ENCODE measurements at regions not wholly inside any gene's neighbourhood (a gene's known extent, or its start where the extent isn't known, plus 50 kb on each side); places are given as distances from the start of the nearest gene placed in this dataset.
"Not testable (repeated sequence)": the region's sequence is repeated elsewhere in the genome, so short reads cannot be mapped to it uniquely, and the experiment has no call there.

DNA sequence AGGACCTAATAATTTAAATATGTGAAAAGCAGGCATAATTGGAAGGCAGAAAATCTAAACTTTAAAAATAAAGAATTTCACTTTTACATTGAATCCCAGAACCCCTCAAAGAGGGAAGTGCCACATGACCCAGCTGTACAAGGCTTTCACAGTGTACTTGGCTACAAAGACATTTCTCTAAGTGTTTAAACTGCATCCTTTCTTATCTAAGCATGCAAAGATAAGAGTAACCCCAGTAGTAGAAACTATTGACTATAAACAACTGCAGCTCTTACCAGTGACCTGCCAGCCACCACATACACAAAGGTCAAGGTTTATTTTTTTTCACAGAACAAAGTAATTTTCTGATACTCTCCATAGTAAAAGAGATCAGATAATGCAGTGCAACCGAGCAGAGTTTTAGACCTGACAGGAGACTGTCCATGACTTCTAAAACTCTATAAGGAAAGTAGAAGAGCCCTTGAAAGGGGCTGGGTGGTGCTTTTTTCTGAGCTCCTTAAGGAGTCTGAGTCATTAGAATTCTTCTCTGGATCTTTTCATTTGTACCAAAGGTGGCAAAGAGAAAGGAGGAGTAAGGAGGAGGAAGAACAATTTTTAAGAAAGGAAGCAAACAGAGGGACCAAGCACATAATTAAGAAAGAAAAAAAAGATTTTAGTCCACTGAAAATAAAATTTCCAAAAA, 750.6 kb downstream of the PRIM2 start:
- H3K27me3 Mint-ChIP-seq; H3K9me3 Mint-ChIP-seq; POLR2A ChIA-PET; H3K4me3 Mint-ChIP-seq; CTCF ChIA-PET; DNase-seq; H3K36me3 Mint-ChIP-seq; intact Hi-C loops (cut with micrococcal nuclease); H3K4me1 Mint-ChIP-seq (ENCODE audit: low read depth); H3K27ac Mint-ChIP-seq: not testable (repeated sequence)

DNA sequence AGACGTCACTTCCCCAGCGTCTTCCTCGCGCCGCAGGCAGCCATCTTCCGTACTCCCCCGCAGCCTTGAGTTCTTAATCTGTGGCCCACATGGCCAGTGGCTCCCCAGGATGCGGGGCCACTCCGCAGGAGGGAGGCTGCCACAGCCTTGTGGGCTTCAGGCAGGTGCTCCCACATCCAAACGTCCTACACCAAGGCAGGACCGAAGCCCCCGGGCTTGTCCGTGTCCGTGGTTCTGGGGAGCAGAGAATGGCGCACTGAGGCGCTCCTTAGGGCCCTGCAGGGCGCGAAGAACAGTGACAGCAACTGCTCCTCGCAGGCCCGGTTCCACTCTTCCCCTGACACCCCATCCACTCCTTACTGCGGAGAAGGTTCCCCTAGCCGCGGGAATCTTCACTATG, 755.8 kb downstream of the PRIM2 start:
- POLR2A ChIA-PET = no interaction called here
- Mint-ChIP-seq H3K36me3 (no peaks in the 10 kb centered on the region), H3K4me1 (ENCODE audit: low read depth) (no peaks in the 10 kb centered on the region), H3K27me3 (no peaks in the 10 kb centered on the region), H3K9me3 (no peaks in the 10 kb centered on the region), H3K4me3 (no peak overlapping the region), H3K27ac (no peak overlapping the region)
- intact Hi-C loops (cut with micrococcal nuclease) = no loop called here
- DNase-seq = no peak
- CTCF ChIA-PET = no interaction called here

DNA sequence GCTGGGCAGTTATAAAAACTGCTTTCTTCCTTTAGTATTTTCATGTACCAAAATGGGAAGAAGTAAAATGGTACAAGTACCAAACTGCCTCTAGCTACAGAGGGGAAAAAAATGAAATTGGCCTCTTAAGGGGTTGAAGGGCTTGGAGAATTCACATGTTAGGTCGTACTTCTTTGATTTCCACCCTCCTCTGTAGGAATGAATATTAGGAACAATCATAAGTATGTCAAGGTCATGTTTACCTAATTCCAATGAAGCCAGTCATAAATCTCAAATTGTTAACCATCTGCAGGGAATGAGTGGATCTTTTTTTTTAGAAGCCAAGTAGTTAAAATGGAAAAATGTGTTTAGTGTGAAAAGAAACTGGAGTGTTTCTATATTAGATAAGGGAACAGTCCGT, 772.6 kb downstream of the PRIM2 start:
- intact Hi-C loops (cut with micrococcal nuclease); CTCF ChIA-PET; H3K4me3 Mint-ChIP-seq; DNase-seq; H3K27ac Mint-ChIP-seq; H3K4me1 Mint-ChIP-seq (ENCODE audit: low read depth); H3K9me3 Mint-ChIP-seq; H3K27me3 Mint-ChIP-seq; H3K36me3 Mint-ChIP-seq: not testable (repeated sequence)
- POLR2A ChIA-PET = interaction anchor here (0.7 kb wide), 1 partner anchor 118 kb away, joined by 3 read pairs; no protein-coding TSS in a partner anchor

DNA sequence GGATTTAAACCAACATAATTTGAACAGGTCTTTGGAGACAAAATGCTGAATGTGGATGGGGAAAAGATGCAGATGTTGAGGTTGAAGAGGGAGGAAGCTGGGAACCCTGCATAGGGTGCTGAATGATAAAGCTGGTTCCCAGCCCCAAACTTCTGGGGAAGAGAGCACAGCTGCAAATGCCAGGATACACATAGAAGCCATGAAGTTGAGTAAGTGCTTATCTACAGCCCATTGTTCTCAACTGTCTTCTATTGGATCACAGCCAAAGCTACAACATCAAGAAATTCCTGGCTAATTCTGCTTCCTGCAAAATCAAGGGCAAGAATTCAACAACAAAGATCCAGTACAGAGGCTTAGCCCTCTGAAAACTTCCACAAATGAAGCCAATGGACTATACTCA, 779.8 kb downstream of the PRIM2 start:
- H3K27me3 Mint-ChIP-seq; H3K36me3 Mint-ChIP-seq; intact Hi-C loops (cut with micrococcal nuclease); POLR2A ChIA-PET; H3K4me1 Mint-ChIP-seq (ENCODE audit: low read depth); CTCF ChIA-PET; DNase-seq; H3K9me3 Mint-ChIP-seq; H3K27ac Mint-ChIP-seq; H3K4me3 Mint-ChIP-seq: not testable (repeated sequence)

DNA sequence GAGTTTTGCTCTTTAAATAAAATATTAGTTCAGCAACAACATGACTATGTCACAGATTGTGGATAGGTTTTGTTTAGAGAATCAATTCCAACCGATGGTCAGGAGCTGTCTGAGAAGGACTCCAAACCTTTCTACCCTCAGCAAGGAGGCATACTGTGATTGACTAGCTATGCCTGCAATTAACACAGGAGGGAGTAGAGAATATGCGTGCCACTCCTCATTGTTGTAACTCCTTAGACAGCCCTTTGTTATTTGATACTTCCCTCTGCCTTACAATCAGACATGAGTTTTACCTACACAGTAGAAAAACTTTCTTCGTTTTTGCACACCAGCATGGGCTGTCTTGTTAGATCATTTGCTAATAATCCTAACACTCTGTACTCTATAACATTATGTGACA, 796.5 kb downstream of the PRIM2 start:
- intact Hi-C loops (cut with micrococcal nuclease) = no loop called here
- no peak overlapping the region for H3K27ac Mint-ChIP-seq
- CTCF ChIA-PET = no interaction called here
- no peaks in the 10 kb centered on the region for H3K9me3 Mint-ChIP-seq
- no peak for DNase-seq
- POLR2A ChIA-PET = no interaction called here
- H3K4me1 Mint-ChIP-seq (ENCODE audit: low read depth) = no peaks in the 10 kb centered on the region
- no peaks in the 10 kb centered on the region for H3K36me3 Mint-ChIP-seq
- no peaks in the 10 kb centered on the region for H3K27me3 Mint-ChIP-seq
- no peak overlapping the region for H3K4me3 Mint-ChIP-seq

DNA sequence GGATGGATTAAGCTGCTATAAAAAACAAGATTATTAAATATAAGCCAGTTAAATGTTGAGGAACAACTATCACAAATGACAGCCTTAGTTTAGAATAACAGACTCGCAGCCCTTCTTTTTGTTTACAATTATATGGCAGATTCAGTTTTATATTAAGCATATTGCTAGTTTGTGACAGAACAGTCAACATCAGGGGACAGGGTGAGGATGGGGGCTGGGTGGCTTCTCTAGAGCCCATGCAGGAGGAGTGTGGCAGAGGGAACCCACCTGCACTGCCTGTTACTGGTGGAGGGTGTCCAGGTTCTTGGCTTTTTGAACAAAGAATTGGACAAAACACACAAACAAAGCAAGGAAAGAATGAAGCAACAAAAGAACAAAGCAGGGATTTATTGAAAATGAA, 799.7 kb downstream of the PRIM2 start:
- H3K27ac Mint-ChIP-seq; H3K27me3 Mint-ChIP-seq; H3K4me3 Mint-ChIP-seq; H3K36me3 Mint-ChIP-seq; DNase-seq; H3K9me3 Mint-ChIP-seq; H3K4me1 Mint-ChIP-seq (ENCODE audit: low read depth); CTCF ChIA-PET; POLR2A ChIA-PET; intact Hi-C loops (cut with micrococcal nuclease): not testable (repeated sequence)

DNA sequence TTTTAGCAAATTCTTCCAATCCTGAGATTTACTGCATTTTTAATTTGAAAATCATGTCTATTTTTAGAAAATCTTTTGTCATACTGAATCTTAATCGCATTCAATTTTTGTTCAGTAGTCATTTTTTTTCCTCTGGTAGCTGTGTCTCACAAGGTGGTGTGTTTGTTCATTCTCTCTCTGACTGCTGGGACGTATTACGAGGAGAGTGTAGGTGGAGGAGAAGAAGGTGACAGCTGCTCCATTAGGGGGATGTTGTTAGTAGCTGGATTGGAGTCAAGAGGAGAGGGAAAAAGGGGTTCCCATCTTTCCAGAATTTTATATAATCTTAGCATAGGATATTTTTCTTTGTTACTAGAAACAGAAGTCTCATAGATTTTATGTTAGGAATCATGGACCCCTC, 804.2 kb downstream of the PRIM2 start:
- H3K27me3 Mint-ChIP-seq; intact Hi-C loops (cut with micrococcal nuclease); H3K4me1 Mint-ChIP-seq (ENCODE audit: low read depth); H3K27ac Mint-ChIP-seq; DNase-seq; H3K36me3 Mint-ChIP-seq; POLR2A ChIA-PET; H3K9me3 Mint-ChIP-seq; CTCF ChIA-PET; H3K4me3 Mint-ChIP-seq: not testable (repeated sequence)

DNA sequence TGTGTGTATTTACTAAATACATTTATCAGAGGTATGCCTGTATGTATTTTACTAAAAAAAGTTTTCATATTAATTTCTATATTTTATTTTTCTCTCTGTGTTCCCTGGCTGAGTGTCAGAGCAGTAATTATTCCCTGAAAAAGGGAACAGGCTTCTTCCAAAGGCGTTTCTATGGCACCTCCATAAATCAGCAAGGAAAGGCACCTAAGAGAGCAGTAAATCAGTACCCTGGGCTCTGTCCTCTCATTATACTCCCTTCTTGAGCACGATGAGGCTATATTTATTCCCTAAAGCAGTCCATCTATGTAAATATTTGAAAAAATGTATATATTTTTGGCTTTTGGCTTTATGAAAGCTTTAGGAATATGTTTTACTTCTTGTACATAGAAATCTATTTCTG, 806.3 kb downstream of the PRIM2 start:
- intact Hi-C loops (cut with micrococcal nuclease); H3K4me3 Mint-ChIP-seq; H3K27ac Mint-ChIP-seq; POLR2A ChIA-PET; H3K4me1 Mint-ChIP-seq (ENCODE audit: low read depth); H3K36me3 Mint-ChIP-seq; CTCF ChIA-PET; DNase-seq; H3K9me3 Mint-ChIP-seq; H3K27me3 Mint-ChIP-seq: not testable (repeated sequence)

DNA sequence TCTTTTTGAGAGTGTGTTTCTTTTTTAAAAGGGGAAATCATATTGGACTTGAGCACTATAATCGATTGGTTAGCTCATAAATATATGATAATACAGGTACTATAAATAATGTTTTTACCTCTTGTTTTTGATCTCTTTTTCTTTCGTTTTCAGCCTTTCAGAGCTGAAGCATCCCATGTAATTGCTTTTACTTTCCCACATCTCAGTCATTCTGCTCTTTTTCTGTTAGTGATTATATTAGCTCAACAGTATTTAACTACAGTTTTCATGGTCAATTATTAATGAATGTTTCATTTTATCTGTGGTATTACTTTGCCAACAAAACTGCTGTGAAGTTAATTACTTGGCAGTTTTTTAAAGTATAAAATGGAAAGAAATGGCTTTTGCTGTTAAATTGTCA, 811.1 kb downstream of the PRIM2 start:
- H3K4me1 Mint-ChIP-seq (ENCODE audit: low read depth); DNase-seq; CTCF ChIA-PET; H3K27me3 Mint-ChIP-seq; POLR2A ChIA-PET; H3K27ac Mint-ChIP-seq; H3K4me3 Mint-ChIP-seq; H3K36me3 Mint-ChIP-seq; intact Hi-C loops (cut with micrococcal nuclease): not testable (repeated sequence)
- H3K9me3 Mint-ChIP-seq = peaks cover 19% of the 10 kb centered on the region

DNA sequence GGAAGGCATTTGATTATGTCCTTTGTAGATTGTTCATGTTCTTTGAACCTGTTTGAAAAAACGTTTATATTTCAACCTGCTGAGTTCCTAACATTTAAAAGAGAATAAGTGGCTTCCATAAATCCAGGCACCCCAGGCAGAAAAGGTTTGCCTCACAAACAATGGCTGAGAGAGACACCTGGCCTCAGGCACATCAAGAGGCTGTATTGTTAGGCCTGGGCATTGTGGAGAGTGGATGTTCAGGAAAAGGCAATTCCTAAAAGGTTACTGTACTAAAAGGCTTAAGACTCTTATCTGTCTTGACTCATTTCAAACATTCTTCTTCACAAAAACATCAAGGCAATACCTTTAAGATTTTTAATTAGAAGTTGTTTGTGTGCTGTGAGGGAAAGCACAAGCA, 811.7 kb downstream of the PRIM2 start:
- H3K9me3 Mint-ChIP-seq = peaks cover 19% of the 10 kb centered on the region
- H3K27me3 Mint-ChIP-seq; CTCF ChIA-PET; H3K4me3 Mint-ChIP-seq; POLR2A ChIA-PET; H3K4me1 Mint-ChIP-seq (ENCODE audit: low read depth); DNase-seq; H3K27ac Mint-ChIP-seq; intact Hi-C loops (cut with micrococcal nuclease); H3K36me3 Mint-ChIP-seq: not testable (repeated sequence)

DNA sequence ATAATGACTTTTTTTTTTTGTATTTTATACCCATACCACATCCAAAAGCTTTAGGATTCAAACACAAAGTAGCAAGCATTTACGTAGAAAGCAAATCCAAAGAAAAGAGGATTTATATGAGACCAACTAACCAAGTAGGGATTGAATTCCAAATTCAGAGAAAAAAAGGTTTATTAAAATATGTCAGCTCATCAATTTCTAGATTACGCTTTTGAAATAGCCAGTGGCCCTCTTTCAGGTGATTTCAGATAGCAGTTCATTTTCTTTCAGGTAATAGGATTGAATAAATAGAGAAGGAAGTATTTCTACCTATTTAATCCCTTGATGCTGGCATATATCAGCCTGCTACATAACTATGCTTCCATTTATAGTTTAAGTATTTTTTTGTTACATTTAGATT, 822.3 kb downstream of the PRIM2 start:
- DNase-seq; H3K27me3 Mint-ChIP-seq; H3K4me1 Mint-ChIP-seq (ENCODE audit: low read depth); intact Hi-C loops (cut with micrococcal nuclease); H3K27ac Mint-ChIP-seq; POLR2A ChIA-PET; H3K4me3 Mint-ChIP-seq; H3K9me3 Mint-ChIP-seq; H3K36me3 Mint-ChIP-seq; CTCF ChIA-PET: not testable (repeated sequence)

DNA sequence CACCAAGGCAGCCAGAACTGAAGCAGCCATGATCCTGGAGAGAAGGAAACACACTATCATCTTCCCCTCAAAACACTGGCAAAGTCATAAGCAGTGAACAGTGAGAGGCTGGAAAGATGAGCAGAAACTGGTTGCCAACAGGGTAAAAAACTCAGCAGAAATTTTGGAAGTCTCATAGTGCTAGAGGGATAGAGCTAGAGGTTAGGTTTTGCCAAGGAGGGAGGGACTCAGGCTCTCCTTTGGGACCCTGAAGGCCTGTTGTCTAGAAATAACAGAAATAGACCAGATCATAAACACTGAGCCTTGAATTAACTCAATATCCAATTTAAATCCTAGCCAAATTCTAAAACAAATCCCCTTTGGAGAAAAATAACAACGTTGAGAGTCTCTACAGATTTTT, 853.6 kb downstream of the PRIM2 start:
- H3K27ac Mint-ChIP-seq; H3K36me3 Mint-ChIP-seq; H3K9me3 Mint-ChIP-seq; H3K27me3 Mint-ChIP-seq; DNase-seq; POLR2A ChIA-PET; H3K4me3 Mint-ChIP-seq; CTCF ChIA-PET; H3K4me1 Mint-ChIP-seq (ENCODE audit: low read depth); intact Hi-C loops (cut with micrococcal nuclease): not testable (repeated sequence)

DNA sequence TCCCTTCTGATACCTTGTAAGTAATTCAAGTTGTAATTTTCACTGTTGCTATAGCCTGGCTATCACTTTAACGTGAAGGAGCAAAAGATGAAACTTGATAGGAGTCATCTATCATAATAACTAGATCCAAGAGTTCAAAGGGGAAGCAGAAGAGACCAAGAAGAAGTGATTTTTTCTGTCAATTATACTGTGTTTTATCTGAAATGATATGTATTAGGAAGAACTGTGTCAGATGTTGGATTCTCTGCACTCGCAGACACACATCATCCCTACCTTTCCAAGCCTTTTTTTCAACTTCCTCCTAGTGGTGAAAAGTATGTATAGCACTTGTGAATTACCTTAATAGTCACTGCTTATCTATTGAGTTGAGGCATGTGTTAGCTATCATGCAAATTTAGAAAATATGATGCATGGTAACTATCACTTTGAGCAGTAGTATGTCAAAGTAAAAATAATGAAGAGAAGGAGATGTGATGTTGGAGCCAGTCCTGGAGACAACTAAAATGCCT, 864.2 kb downstream of the PRIM2 start:
- CTCF ChIA-PET; intact Hi-C loops (cut with micrococcal nuclease); H3K27me3 Mint-ChIP-seq; POLR2A ChIA-PET; H3K27ac Mint-ChIP-seq; H3K4me3 Mint-ChIP-seq; H3K4me1 Mint-ChIP-seq (ENCODE audit: low read depth); DNase-seq; H3K36me3 Mint-ChIP-seq; H3K9me3 Mint-ChIP-seq: not testable (repeated sequence)

DNA sequence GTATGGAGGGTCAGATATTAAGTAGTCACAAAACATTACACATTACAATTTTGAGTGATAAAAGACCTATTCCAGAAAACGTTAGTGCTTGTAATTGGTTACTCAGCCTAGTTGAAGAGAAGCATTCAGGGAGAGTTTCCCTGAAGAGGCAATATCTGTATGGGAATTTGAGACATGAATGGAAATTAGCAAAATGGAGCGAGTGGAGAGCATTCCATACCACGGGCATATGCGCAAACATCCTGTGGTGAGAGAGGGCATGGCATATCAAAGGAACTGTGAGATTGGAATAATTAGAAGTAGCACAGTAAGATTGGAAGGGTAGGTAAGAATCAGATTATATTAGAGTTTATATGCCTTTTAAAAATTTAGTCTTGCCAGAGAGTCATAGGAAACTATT, 867.9 kb downstream of the PRIM2 start:
- H3K27ac Mint-ChIP-seq; POLR2A ChIA-PET; H3K27me3 Mint-ChIP-seq; CTCF ChIA-PET; H3K36me3 Mint-ChIP-seq; DNase-seq; H3K9me3 Mint-ChIP-seq; H3K4me1 Mint-ChIP-seq (ENCODE audit: low read depth); intact Hi-C loops (cut with micrococcal nuclease); H3K4me3 Mint-ChIP-seq: not testable (repeated sequence)

Data from activated CD4-positive, alpha-beta memory T cell treated with anti-CD3 and anti-CD28 coated beads for 36 hours (primary cell).